HS-27A (cell line): ENCODE measurements at regions not wholly inside any gene's neighbourhood (a gene's known extent, or its start where the extent isn't known, plus 50 kb on each side); places are given as distances from the start of the nearest gene placed in this dataset.
A peak's percentile ranks its signal among the peaks of the same experiment; 100 is the strongest.

Source experiments
- DNase-seq: peaks from one replicate; pipeline ENCODE4 v3.0.0-alpha.2; 2012; ENCODE audit warnings: low read depth, missing footprints

- no peak for DNase-seq
Observed at GRCh38 chr13:64917566-64917965, 2312.6 kb downstream of the PCDH9 start.

GRCh38 chr13:64912141-64912540 lies 2318.0 kb downstream of the PCDH9 start:
- DNase-seq = peak; percentile 35

GRCh38 chr13:64910096-64910495 lies 2320.0 kb downstream of the PCDH9 start:
- DNase-seq = no peak

DNA sequence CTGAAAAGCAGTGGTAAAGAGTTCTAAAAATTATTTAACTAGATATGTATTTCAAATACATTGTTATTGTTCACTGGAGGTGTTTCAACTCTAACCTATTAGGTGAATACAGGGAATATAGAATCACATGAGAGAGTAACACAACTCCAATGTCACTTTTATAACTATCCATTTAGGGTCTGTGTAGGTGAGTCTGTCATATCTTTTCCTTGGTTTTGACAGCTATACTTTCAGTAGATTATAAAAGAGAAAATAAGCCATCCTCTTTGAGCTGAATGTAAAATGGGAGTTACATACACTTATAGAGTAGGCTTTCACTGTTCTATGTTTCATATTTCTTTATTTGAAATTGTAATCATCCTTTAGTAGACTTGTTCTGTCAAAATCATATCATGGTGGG lies 2321.0 kb downstream of the PCDH9 start:
- DNase-seq = no peak

DNA sequence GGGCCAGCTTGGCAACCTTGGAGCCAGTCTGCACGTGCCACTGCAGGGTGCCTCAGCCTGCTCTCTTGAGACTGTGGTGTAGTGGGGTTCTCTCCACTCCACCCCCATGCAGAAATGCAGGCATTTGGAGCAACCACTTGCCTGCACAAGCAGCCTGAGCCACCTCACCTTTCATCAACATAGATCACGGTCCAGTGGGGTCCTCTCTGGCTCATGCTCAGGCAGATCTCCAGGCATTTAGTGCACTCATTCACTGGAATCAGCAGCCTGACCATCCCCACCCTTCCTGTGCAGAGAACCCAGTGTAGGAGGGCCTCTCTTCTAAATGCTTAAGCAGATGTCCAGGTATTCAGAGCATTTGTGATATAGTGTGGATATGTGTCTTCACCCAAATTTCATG lies 2330.1 kb downstream of the PCDH9 start:
- DNase-seq = no peak

GRCh38 chr13:64884976-64885375 lies 2345.2 kb downstream of the PCDH9 start:
- no peak for DNase-seq

GRCh38 chr13:64877176-64877575 lies 2353.0 kb downstream of the PCDH9 start:
- no peak for DNase-seq

DNA sequence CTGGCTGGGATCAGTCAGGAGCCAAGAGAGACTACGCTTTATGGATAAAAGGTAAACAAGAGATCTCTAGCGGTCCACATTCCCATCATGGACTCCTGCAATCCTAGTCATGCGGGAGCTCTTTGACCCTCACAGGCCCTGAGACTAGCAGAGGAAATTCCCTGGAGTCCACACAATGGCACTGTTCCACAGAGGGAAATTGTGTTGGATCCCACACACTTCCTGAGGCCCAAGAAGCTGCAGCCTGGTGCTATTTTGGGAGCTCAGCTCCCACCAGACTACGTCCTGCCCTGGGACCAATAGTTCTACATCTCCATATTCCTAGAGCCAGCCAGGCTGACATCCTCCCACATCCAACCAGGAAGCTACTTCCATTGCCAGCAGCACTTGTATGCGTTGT lies 2358.4 kb downstream of the PCDH9 start:
- no peak for DNase-seq

- DNase-seq = no peak
Observed at GRCh38 chr13:64869539-64869938, 2360.6 kb downstream of the PCDH9 start.

DNA sequence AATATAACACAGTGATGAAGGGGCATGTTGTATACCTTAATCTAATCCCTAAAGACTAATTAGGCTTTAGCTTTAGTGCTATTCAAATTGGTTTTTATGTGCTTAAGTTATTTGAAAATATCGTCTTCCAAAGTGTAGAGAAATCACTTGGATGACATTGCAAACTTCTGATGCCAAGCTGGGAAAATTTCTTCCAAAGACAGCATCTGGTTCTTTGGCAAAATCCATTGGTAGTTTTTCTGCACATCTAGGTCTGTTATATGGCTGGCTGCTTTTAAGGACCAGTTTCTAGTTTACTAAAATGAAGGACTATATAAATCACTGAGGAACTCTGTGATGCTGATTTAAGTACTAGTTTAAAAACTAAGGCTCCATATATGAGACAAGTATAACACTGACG lies 2362.3 kb downstream of the PCDH9 start:
- DNase-seq = no peak

DNA sequence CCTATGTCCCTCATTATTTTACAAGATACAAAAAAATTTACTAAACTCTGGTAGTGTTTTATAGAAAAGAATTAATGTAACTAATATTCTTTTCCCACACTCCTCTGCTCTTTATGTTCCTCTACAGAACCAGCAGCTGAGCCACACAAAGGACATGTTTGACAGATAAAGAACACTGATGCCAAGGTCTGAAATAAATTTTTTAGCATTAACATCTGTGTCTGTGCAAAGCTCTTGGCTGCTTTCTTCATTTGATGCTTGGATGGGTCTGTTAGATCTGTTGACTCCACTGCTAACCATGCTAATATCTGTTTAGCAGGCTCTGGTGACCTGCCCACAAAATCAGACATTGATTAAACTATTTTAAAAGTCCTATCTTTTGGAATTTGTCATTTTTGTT lies 2363.8 kb downstream of the PCDH9 start:
- DNase-seq = no peak

DNA sequence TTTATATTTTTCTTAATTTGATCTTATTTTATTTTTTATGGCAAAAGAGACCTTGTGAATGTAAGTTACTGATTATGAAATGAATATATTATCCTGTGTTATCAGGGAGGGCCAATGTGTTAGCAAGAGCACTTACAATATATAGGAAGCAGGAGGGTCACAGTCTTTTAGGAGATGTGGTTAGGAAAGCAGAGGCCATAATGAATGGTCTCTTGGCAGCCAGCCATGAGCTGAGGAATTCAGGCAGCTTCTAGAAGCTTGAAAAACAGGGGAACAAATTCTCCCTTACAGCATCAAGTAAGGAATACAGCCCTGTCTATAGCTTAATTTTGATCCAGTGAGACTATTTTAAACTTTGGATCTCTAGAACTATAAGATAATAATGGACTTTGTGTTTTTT lies 2374.6 kb downstream of the PCDH9 start:
- DNase-seq = no peak

GRCh38 chr13:64850017-64850416 lies 2380.1 kb downstream of the PCDH9 start:
- DNase-seq = no peak

DNA sequence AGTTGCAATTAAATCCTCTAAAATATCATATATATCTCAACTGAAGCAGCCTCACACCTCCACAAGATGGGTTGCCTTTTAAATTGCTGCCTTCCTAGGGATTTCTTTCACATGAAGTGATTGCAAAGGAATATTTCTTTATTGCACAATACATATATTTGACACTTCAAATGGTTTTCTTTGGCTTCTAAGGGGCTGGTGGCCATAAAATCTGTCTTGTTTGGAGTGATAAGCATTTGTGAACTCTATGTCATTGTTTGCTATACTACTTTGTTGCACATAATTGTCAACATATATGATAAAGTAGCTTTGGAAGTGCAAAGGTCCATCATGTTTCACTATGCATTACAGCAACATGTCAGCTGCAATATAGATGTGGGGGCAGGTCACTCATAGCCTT lies 2380.9 kb downstream of the PCDH9 start:
- no peak for DNase-seq

- DNase-seq = no peak
Observed at GRCh38 chr13:64847767-64848166, 2382.4 kb downstream of the PCDH9 start.

DNA sequence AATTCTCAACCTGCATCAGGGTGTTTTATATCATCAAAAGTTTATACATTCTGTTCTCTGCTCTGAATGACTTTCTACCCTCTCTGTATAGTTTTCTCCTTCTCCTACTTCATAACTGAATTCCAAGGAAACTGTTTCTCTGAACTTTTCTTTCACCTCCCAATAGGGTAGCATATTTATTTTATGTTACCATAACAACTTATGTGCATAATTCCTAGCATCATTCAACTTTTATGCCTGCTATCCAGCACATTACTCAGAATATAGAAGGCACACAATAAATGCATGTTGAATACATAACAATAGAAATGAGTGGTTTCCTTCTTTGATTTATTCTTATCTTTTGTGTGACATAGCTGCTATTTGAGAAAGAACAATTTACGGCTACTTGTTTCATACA lies 2385.0 kb downstream of the PCDH9 start:
- no peak for DNase-seq

DNA sequence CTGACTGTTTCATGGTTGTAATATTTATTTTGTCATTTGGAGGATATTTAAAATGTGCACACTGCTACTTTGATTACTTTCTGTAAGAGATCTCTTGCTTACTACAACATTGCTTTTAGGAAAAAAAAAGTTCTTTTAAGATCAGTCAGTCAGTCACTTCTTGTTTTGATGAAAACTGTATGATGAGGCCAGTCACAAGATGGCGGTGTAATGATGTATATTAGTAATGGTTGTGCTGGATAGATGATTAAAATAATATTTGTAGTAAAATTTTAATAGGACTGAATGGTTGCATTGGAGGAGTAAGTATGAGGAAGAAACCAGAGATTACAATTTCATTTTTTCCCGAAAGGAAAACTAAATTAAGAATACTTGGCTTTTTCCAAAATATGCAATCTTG lies 2411.1 kb downstream of the PCDH9 start:
- no peak for DNase-seq

DNA sequence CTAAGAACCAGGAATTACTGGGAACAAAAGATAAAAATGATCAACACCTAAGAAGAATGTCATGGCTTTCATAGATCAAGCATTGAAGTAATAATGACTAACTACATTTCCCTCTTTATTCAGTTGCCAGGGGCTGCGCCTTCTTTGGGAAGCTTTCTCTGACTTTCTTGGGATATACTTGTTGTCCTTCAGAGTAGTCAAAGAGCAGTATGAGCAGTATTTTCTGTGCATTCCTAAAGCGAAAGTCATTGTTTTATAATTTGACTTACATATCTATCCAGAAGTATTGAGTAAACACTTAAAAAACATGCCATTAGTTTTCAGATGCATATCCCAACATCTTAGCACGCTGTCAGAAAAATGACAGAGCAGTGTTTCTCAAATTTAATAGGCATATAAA lies 2412.4 kb downstream of the PCDH9 start:
- DNase-seq = peak; percentile 3

DNA sequence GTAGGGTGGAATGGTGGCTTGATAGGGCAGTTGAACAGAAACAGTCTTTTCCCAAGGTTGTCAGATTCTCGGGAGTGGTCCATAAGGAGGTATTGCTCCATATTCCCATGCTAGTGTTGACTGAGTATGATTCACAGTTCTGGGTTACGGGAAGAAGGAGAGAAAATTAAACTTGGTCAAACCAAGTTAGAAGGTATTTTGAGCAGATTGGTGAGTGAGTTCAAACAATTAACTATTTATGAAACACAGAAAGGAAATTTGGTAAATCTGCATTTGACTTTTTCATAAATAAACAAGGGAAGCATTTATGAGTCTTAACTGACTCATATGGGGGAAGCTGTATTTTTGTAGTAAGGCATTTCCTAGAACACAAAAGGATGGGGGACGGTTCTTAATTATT lies 2419.4 kb downstream of the PCDH9 start:
- no peak for DNase-seq

DNA sequence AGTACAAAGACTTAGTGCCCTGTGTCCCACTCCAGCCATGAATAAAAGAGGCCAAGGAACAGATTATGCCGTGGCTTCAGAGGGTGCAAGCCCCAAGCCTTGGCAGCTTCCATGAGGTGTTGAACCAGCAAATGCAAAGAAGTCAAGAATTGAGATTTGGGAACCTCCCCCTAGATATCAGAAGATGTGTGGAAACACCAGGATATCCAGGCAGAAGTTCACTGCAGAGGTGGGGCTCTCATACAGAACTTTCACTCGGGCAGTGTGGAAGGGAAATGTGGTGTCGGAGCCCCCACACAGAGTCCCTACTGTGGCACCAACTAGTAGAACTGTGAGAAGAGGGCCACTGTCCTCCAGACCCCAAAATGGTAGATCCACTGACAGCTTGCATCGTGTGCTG lies 2421.4 kb downstream of the PCDH9 start:
- no peak for DNase-seq

GRCh38 chr13:64801768-64802167 lies 2428.4 kb downstream of the PCDH9 start:
- no peak for DNase-seq

GRCh38 chr13:64798422-64798821 lies 2431.7 kb downstream of the PCDH9 start:
- no peak for DNase-seq

DNA sequence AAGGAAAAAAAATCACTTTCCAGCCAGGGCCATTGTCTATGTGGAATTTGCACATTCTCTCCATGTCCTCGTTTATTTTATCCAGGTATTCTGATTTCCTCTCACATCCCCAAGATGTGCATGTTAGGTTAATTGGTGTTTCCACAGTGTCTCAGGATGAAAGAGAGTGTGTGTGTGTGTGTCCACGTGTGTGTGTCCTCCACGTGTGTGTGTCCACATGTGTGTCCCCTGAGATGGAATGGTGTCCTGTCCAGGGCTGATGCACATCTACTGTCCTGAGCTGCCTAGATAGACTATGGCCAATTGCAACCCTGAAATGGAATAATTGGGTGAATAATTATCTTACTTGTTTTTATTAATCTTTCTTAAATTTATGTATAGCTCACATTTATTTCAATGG lies 2436.5 kb downstream of the PCDH9 start:
- no peak for DNase-seq

DNA sequence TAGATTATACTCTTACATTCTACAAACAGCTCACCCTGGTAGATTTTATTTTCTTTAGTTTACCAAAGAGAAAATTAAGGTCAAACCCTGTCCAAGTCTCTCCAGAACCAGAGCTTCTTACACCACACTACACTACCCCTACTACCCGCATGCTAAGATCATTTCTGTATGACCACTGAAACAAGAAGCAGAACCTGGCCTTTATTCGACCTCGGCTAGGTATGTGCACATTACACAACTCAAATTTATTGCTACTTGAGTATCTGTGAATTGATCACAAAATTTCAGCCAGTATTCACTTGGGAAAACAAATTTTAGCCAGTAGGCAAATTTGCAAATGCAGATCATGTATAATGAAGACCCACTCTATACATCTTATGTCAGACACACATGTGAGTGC lies 2437.0 kb downstream of the PCDH9 start:
- no peak for DNase-seq

DNA sequence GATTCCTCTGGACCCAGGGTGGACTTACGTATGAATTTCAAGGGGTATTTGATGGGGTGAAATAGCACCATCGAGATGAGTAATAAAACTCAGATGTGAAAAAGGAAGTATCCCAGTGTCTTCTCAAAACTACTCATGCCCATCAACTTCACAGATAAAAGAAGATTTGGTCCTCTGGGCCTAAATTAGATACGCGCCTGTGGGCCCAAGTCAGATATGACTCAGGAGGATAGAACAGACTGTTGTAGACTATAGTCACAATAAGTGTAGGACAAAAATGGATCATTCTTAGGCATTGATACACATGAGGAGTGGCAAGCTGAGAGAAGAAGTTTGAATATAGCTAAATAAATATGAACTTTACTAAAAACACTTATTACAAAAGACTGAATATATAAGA lies 2438.8 kb downstream of the PCDH9 start:
- no peak for DNase-seq
